VCaP (cell line): ENCODE measurements at regions not wholly inside any gene's neighbourhood (a gene's known extent, or its start where the extent isn't known, plus 50 kb on each side); places are given as distances from the start of the nearest gene placed in this dataset.

Source experiments
- H3K27ac ChIP-seq: fragments of 450-650 bp; 2 replicates; pipeline ENCODE4 v1.5.1; 2017
- TF ChIP-seq, protein P1 (sequence below): fragments of 450-650 bp; conservative IDR thresholded peaks from 2 replicates; pipeline ENCODE4 v1.5.1; 2017; ENCODE audit warnings: mild to moderate bottlenecking, moderate library complexity

DNA sequence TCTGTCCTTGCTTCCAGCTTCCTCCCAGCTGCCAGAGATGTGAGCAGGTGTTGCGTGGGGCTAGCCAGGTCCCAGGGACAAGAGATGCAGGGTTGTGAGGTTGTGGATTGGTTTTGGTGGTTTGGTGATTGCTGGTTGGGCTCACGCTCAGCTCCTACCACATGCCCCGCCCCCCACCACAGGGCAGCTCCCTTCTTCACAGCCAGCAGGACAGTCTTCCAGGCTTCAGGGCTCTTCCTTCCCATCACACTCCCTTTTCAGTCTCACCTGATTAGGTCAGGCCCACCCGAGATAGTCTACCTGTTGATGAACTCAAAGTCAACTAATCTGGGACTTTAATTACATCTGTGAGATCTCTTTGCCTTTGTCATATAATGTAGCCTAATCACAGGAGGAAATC is 52.0 kb upstream of the GLI2 start:
- TF ChIP-seq, protein P1, sequence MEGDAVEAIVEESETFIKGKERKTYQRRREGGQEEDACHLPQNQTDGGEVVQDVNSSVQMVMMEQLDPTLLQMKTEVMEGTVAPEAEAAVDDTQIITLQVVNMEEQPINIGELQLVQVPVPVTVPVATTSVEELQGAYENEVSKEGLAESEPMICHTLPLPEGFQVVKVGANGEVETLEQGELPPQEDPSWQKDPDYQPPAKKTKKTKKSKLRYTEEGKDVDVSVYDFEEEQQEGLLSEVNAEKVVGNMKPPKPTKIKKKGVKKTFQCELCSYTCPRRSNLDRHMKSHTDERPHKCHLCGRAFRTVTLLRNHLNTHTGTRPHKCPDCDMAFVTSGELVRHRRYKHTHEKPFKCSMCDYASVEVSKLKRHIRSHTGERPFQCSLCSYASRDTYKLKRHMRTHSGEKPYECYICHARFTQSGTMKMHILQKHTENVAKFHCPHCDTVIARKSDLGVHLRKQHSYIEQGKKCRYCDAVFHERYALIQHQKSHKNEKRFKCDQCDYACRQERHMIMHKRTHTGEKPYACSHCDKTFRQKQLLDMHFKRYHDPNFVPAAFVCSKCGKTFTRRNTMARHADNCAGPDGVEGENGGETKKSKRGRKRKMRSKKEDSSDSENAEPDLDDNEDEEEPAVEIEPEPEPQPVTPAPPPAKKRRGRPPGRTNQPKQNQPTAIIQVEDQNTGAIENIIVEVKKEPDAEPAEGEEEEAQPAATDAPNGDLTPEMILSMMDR, result no peak
- peak overlapping the region; percentile 31; the same call in 1 of the 2 replicates for H3K27ac ChIP-seq

DNA sequence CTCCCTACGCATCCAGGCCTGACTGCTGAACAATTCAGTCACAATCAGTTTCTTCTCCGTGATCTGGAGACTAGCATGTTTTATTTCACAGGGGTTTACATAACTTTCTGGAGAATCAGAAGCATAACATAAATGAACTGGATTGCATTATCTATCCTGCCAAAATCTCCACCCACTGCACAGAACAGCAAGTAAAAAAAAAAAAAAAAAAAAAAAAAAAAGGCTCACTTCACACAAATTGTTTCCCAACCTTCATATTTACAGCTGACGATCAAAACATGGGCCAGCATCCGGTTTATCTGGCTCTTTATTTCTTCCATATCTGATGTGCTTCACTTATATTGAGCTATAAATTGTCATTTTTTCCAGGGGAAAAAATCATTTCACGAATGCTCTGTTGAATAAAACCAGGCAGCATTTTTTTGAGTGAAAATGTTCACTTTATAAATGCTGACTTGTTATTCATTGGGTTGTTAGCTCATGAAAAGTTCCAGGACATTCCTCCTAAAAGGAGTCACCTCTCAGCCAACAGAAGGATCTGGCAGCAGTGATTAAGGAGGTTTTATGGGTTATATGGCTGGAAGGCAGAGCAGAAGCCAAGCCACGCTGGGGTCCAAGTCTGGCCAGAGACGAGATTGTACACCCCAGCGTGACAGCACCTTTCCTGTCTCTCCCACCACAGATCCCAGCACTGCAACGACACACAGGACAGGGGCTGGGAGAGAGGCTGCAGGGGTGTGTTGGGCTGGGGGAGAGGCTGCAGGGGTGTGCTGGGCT is 51.2 kb upstream of the GLI2 start:
- TF ChIP-seq, protein P1, result no peak
- peak overlapping the region; percentile 31 for H3K27ac ChIP-seq

DNA sequence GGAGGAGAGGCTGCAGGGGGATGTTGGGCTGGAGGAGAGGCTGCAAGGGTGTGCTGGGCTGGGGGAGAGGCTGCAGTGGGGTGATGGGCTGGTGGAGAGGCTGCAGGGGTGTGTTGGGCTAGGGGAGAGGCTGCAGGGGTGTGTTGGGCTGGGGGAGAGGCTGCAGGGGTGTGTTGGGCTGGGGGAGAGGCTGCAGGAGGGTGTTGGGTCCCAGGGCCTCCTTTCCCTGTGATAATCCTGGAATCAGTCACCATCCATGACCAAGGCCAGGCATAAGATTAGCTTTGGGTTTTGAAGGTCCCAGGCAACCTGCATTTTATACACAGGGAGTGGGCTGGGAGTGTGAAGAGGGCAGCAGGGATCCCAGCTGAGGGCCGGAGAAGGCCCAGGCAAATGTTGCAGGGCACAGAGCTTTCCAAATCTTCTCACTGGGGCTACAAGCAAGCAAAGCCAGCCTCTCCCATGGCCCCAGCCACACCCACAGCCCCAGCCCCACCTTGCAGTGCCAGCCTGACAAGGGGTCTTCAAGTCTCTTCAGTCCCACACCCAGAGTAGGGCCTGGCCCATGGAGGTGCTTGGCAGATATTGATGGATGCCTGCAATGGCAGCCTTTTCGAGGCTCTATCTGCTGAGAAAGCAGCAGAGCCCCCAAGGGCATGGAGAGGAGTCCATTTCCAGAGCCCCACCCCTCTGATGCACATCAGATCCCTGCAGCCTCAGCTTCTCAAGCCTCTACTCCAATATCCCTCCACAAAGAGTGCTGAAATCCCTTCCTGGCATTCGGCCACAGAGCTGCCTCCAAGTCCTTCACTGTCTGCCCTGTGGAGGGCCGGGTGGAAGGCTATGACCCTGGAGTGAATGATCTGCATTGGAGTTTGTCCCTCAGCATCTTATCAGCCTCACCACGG is 50.3 kb upstream of the GLI2 start:
- no peak overlapping the region; the same call in 1 of the 2 replicates for H3K27ac ChIP-seq
- TF ChIP-seq, protein P1, result no peak
